OCI-LY1 (cell line): ENCODE measurements at regions not wholly inside any gene's neighbourhood (a gene's known extent, or its start where the extent isn't known, plus 50 kb on each side); places are given as distances from the start of the nearest gene placed in this dataset.

Experiments used
- EZH2 ChIP-seq: fragments of 200-600 bp; sonication (generic), shearing (Covaris generic); IDR thresholded peaks from 2 replicates; pipeline ENCODE4 v1.8.0; 2017; ENCODE audit warnings: borderline replicate concordance, mixed run types, mild to moderate bottlenecking, antibody characterized with exemption, low read length, moderate library complexity, mixed read lengths
- TF ChIP-seq, protein P1 (sequence below): fragments of 200-600 bp; sonication (generic), shearing (Covaris generic); IDR thresholded peaks from 2 replicates; pipeline ENCODE4 v1.5.1; 2017; ENCODE audit warnings: mild to moderate bottlenecking, antibody characterized with exemption, low read length, moderate library complexity, mixed read lengths

DNA sequence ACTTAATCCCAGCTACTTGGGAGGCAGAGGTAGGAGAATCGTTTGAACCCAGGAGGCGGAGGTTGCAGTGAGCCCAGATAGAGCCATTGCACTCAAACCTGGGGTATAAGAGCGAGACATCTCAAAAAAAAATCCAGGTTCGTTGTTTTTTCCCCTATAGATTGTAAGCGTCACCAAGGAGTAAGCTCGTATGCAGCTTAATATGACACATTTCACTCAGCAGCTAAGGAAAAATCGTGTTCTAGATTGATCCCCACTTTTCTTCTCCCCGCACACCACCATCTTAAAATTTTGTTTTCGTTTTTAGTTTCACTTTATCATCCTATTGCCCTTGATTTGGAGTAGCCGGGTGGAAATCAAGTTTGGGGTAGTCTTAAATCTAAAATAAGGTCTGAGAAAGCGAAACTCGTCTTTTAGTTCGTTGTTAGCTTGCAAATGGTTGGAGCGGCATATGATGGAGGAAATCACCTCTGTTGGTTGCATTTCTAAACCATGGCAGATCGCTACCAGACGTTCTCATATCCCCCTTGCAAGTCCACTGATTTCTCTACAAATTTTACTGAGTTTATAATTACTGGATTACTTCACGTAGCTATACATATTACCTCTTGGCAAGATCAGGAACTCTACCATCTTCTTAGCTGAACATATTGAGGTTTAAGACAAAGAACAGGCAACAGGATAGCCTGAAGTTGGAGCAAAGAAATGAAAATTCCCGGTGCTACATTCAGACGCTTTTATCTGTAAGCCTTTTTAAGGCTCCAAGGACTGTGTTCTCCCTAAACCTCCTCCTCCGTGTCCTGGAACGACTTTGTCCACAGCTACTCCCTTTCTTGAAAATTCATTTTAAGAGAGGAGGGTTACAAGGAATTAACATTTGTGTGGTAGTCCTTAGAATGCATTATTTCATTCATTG, 91.1 kb upstream of the BTN3A2 start:
- TF ChIP-seq, protein P1, sequence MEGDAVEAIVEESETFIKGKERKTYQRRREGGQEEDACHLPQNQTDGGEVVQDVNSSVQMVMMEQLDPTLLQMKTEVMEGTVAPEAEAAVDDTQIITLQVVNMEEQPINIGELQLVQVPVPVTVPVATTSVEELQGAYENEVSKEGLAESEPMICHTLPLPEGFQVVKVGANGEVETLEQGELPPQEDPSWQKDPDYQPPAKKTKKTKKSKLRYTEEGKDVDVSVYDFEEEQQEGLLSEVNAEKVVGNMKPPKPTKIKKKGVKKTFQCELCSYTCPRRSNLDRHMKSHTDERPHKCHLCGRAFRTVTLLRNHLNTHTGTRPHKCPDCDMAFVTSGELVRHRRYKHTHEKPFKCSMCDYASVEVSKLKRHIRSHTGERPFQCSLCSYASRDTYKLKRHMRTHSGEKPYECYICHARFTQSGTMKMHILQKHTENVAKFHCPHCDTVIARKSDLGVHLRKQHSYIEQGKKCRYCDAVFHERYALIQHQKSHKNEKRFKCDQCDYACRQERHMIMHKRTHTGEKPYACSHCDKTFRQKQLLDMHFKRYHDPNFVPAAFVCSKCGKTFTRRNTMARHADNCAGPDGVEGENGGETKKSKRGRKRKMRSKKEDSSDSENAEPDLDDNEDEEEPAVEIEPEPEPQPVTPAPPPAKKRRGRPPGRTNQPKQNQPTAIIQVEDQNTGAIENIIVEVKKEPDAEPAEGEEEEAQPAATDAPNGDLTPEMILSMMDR: no peak
- TF ChIP-seq EZH2: no peak
